ENCODE measurements at regions not wholly inside any gene's neighbourhood (a gene's known extent, or its start where the extent isn't known, plus 50 kb on each side); places are given as distances from the start of the nearest gene placed in this dataset.

DNA sequence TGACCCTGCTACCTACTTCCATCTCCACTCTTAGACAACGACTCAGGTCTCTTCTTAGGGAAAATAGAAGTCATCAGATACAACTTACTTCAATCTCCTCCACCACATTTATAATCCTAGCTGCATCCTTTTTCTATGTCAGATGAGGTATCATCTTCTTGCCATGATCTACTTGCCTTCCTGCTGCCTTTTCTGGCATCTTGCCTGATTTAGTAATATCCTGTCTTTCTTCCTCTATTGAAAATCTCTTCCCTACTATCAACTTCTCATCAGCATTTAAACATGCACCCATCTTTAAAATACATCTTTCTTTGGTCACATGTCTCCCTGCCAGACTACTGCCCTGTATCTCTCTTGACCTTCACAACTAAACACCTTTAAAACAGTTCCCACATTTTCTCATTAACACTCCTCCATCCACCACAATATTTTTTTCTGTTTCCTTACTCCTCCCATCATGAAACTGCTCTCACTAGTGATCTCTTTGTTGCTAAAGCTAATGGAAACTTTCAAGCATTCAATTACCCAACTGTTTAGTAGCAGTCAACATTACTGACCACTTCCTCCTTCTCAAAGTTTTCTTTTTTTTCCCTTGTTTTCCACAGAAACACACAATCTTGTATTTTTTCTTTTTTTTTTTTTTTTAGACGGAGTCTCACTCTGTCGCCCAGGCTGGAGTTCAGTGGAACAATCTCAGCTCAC lies 100.8 kb upstream of the CXorf66 start:
- no peak for DNase-seq (ENCODE audit: low spot score)
- TF ChIP-seq, protein P1, sequence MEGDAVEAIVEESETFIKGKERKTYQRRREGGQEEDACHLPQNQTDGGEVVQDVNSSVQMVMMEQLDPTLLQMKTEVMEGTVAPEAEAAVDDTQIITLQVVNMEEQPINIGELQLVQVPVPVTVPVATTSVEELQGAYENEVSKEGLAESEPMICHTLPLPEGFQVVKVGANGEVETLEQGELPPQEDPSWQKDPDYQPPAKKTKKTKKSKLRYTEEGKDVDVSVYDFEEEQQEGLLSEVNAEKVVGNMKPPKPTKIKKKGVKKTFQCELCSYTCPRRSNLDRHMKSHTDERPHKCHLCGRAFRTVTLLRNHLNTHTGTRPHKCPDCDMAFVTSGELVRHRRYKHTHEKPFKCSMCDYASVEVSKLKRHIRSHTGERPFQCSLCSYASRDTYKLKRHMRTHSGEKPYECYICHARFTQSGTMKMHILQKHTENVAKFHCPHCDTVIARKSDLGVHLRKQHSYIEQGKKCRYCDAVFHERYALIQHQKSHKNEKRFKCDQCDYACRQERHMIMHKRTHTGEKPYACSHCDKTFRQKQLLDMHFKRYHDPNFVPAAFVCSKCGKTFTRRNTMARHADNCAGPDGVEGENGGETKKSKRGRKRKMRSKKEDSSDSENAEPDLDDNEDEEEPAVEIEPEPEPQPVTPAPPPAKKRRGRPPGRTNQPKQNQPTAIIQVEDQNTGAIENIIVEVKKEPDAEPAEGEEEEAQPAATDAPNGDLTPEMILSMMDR (IDR thresholded peaks at IDR 0.05; ENCODE audit: extremely low read depth, insufficient read depth, missing control alignments), result no peak
- in situ Hi-C loops (cut with MboI; ENCODE audit: low pct_unique_long_range_greater_than_20kb, low sequenced_read_pairs, unreplicated experiment), result no loop called here

DNA sequence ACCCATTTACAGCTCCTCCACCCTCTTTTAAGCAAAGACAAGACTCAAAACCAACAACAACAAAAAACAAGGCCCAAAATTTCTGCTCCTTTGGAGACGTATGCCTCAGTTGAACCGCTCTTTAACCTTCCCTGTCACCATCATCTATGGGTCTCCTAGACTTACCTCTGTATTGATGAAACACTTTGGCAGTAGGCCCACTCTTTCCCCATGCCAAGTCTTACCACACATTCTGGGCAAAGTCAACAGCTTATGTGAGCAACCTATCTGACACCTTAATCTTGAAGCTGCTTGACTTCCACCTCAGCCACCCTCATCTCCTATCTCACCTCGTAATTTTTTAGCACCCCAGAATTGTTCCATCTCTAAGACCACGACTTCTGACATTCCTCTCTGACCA lies 99.7 kb upstream of the CXorf66 start:
- no peak for DNase-seq (ENCODE audit: low spot score)
- TF ChIP-seq, protein P1 (IDR thresholded peaks at IDR 0.05; ENCODE audit: extremely low read depth, insufficient read depth, missing control alignments), result no peak
- in situ Hi-C loops (cut with MboI; ENCODE audit: low pct_unique_long_range_greater_than_20kb, low sequenced_read_pairs, unreplicated experiment), result no loop called here

DNA sequence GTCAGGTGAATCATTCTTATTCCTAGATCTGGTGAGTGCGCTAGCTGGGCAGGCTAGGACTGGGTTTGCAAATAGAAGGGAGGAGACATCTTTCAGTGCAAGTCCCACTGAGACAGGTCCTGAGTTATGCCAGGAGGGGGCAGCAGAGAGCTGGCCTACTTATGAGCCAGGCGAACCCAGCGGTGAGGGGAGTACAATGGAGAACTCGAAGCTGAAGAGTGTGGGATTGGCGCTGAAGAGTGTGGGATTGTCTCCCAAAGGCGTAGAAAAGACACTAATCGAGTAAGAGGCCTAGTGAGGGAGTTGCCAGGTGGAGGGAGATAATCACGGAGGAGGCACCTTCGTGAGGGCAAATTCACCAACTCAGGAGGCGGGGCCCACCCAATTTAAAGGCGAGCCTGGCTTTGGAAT lies 91.7 kb upstream of the CXorf66 start:
- peak; percentile 53 for DNase-seq (ENCODE audit: low spot score)
- TF ChIP-seq, protein P1 (IDR thresholded peaks at IDR 0.05; ENCODE audit: extremely low read depth, insufficient read depth, missing control alignments), result peak; percentile 92
- in situ Hi-C loops (cut with MboI; ENCODE audit: low pct_unique_long_range_greater_than_20kb, low sequenced_read_pairs, unreplicated experiment), result no loop called here

DNA sequence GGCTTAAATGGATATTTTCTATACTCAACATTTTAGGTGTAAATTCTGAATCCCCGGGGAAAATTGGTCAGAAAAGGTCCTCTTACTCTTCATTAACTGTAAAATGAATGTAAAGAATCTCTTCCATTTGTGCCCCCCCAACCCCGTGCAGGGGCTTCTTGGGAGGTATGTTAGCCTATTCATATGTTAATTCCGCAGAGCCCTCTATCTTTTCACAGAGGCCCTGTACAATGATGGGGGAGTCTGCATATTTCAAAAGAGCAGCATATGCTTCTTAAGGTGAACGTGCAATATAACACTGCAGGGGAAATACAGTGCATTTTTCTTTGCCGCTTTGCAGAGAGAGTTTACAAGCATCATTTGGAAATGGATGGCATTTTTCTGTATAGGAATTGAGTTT lies 88.5 kb upstream of the CXorf66 start:
- in situ Hi-C loops (cut with MboI; ENCODE audit: low pct_unique_long_range_greater_than_20kb, low sequenced_read_pairs, unreplicated experiment), result no loop called here
- no peak for DNase-seq (ENCODE audit: low spot score)
- TF ChIP-seq, protein P1 (IDR thresholded peaks at IDR 0.05; ENCODE audit: extremely low read depth, insufficient read depth, missing control alignments), result no peak

DNA sequence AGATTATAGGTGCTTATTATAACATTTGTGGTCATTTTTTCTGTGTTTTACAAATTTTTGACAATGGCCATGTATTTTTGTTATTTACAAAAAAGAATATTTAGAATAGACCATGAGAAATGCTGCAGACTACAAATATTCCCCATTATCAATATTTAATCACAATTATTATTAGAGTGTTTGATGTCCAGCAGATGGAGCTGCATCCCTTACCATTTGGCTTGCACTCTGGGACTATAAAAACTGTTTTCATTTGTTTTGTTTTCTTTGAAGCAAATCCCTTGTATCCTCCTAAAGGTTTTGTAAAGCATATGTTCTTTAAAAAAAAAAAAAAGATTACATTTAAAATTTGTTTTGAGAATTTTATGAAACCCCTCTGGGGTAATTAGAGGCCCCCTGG lies 85.6 kb upstream of the CXorf66 start:
- TF ChIP-seq, protein P1 (IDR thresholded peaks at IDR 0.05; ENCODE audit: extremely low read depth, insufficient read depth, missing control alignments), result peak; percentile 20
- in situ Hi-C loops (cut with MboI; ENCODE audit: low pct_unique_long_range_greater_than_20kb, low sequenced_read_pairs, unreplicated experiment), result no loop called here
- DNase-seq (ENCODE audit: low spot score), result no peak

DNA sequence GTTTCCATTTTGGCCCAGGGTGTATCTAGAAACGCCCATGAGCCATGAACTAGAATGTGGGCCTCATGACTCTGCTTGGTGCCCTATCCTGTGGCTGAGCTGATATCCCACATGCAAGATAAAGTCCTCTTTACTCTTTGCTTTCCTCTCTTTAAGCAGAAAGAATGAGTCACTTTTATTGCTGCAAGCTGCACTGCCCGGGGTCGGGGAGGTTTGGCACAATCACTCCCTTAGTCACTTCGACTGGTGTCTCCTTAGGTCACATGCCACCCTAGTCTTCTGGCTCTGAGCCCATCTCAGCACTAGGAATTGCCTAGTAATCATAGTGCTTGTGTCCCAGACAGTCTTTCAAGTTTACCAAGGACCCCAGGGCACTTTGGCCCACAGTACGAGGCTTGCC lies 75.1 kb upstream of the CXorf66 start:
- TF ChIP-seq, protein P1 (IDR thresholded peaks at IDR 0.05; ENCODE audit: extremely low read depth, insufficient read depth, missing control alignments), result no peak
- DNase-seq (ENCODE audit: low spot score), result no peak

More for the DNA sequence above, 75.1 kb upstream of the CXorf66 start:
- in situ Hi-C loops (cut with MboI; ENCODE audit: low pct_unique_long_range_greater_than_20kb, low sequenced_read_pairs, unreplicated experiment), result no loop called here

Data from GM13977 (cell line).